Posterior cingulate gyrus (tissue), 11 donors: ENCODE measurements at regions not wholly inside any gene's neighbourhood (a gene's known extent, or its start where the extent isn't known, plus 50 kb on each side); places are given as distances from the start of the nearest gene placed in this dataset.

Source experiments
- DNase-seq, 10 donors: peaks; one replicate each; pipeline versions ENCODE4 v3.0.0 to v3.0.0-alpha.2; 2020 to 2021; ENCODE audit warnings: mixed read lengths in 3 of 10
- intact Hi-C: fragments of 100-400 bp; cut with DNase I; formaldehyde crosslinking; loops from one replicate; pipeline ENCODE4 v1.15.1; 2023

GRCh38 chr5:23372177-23372576 is 135.2 kb upstream of the PRDM9 start:
- intact Hi-C loops: no loop called here
- no peak for DNase-seq

- intact Hi-C loops: no loop called here
- DNase-seq: no peak
Observed at GRCh38 chr5:23368393-23368792, 139.0 kb upstream of the PRDM9 start.

- intact Hi-C loops: no loop called here
- no peak for DNase-seq
Observed at GRCh38 chr5:23367874-23368273, 139.5 kb upstream of the PRDM9 start.

GRCh38 chr5:23353286-23353685 is 154.1 kb upstream of the PRDM9 start:
- intact Hi-C loops: no loop called here
- DNase-seq: no peak

GRCh38 chr5:23352446-23352845 is 155.0 kb upstream of the PRDM9 start:
- DNase-seq: no peak

GRCh38 chr5:23343121-23343520 is 164.3 kb upstream of the PRDM9 start:
- intact Hi-C loops: no loop called here
- DNase-seq: no peak

More at GRCh38 chr5:23352446-23352845, 155.0 kb upstream of the PRDM9 start:
- intact Hi-C loops: no loop called here

GRCh38 chr5:23332650-23333251 is 174.7 kb upstream of the PRDM9 start:
- intact Hi-C loops: no loop called here
- no peak for DNase-seq

GRCh38 chr5:23330726-23331125 is 176.7 kb upstream of the PRDM9 start:
- intact Hi-C loops: no loop called here
- no peak for DNase-seq

GRCh38 chr5:23319901-23320300 is 187.5 kb upstream of the PRDM9 start:
- DNase-seq: no peak
- intact Hi-C loops: no loop called here

GRCh38 chr5:23318960-23319359 is 188.4 kb upstream of the PRDM9 start:
- DNase-seq: no peak
- intact Hi-C loops: no loop called here

- intact Hi-C loops: no loop called here
- no peak for DNase-seq
Observed at GRCh38 chr5:23318166-23318565, 189.2 kb upstream of the PRDM9 start.

GRCh38 chr5:23316060-23316591 is 191.3 kb upstream of the PRDM9 start:
- intact Hi-C loops: no loop called here
- DNase-seq: no peak

GRCh38 chr5:23314827-23315226 is 192.6 kb upstream of the PRDM9 start:
- intact Hi-C loops: no loop called here

GRCh38 chr5:23305055-23305454 is 202.4 kb upstream of the PRDM9 start:
- peak in 2 of 10 donors; percentile 72 to 74 for DNase-seq

More at GRCh38 chr5:23314827-23315226, 192.6 kb upstream of the PRDM9 start:
- DNase-seq: no peak

GRCh38 chr5:23303836-23304235 is 203.6 kb upstream of the PRDM9 start:
- DNase-seq: no peak
- intact Hi-C loops: no loop called here

More at GRCh38 chr5:23305055-23305454, 202.4 kb upstream of the PRDM9 start:
- intact Hi-C loops: no loop called here

- no peak for DNase-seq
- intact Hi-C loops: no loop called here
Observed at GRCh38 chr5:23303435-23303834, 204.0 kb upstream of the PRDM9 start.

- intact Hi-C loops: no loop called here
- DNase-seq: no peak
Observed at GRCh38 chr5:23302438-23302837, 205.0 kb upstream of the PRDM9 start.

GRCh38 chr5:23289162-23289561 is 218.2 kb upstream of the PRDM9 start:
- intact Hi-C loops: no loop called here
- no peak for DNase-seq

GRCh38 chr5:23284656-23285055 is 222.8 kb upstream of the PRDM9 start:
- DNase-seq: no peak
- intact Hi-C loops: no loop called here

GRCh38 chr5:23274171-23274570 is 233.2 kb upstream of the PRDM9 start:
- intact Hi-C loops: no loop called here
- no peak for DNase-seq

- intact Hi-C loops: no loop called here
- DNase-seq: no peak
Observed at GRCh38 chr5:23269981-23270380, 237.4 kb upstream of the PRDM9 start.

- intact Hi-C loops: no loop called here
- peak in 2 of 10 donors; percentile 58 to 67 for DNase-seq
Observed at GRCh38 chr5:23268136-23268535, 239.3 kb upstream of the PRDM9 start.

GRCh38 chr5:23260621-23261020 is 246.8 kb upstream of the PRDM9 start:
- DNase-seq: no peak
- intact Hi-C loops: no loop called here
